DOHH2 (cell line): ENCODE measurements at regions not wholly inside any gene's neighbourhood (a gene's known extent, or its start where the extent isn't known, plus 50 kb on each side); places are given as distances from the start of the nearest gene placed in this dataset.

Source experiments
- H3F3A ChIP-seq: fragments of 200-600 bp; sonication (generic), shearing (Covaris generic); 2 replicates; pipeline ENCODE4 v1.6.0; 2016; ENCODE audit warnings: antibody characterized with exemption, mild to moderate bottlenecking; ENCODE audit not compliant: control insufficient read depth, insufficient read depth
- H3K27ac ChIP-seq: fragments of 200-600 bp; sonication (generic); 2 replicates; pipeline ENCODE4 v1.5.1; 2014; ENCODE audit warnings: low read depth, mild to moderate bottlenecking, low read length, moderate library complexity
- H3K27me3 ChIP-seq: fragments of 200-600 bp; sonication (generic); 2 replicates; pipeline ENCODE4 v1.6.1; 2014; ENCODE audit warnings: mild to moderate bottlenecking, low read length, mixed read lengths; ENCODE audit not compliant: control insufficient read depth
- H3K36me3 ChIP-seq: fragments of 200-600 bp; sonication (generic); 2 replicates; pipeline ENCODE4 v1.6.1; 2014; ENCODE audit warnings: mild to moderate bottlenecking, low read length, moderate library complexity, mixed read lengths; ENCODE audit not compliant: control insufficient read depth
- H3K4me1 ChIP-seq: fragments of 200-600 bp; sonication (generic); 2 replicates; pipeline ENCODE4 v1.6.1; 2014; ENCODE audit warnings: mild to moderate bottlenecking, low read length, mixed read lengths; ENCODE audit not compliant: control insufficient read depth
- H3K4me2 ChIP-seq: fragments of 200-600 bp; sonication (generic); 2 replicates; pipeline ENCODE4 v1.6.0; 2014; ENCODE audit warnings: mild to moderate bottlenecking, low read length, moderate library complexity
- H3K4me3 ChIP-seq: fragments of 200-600 bp; sonication (generic); 2 replicates; pipeline ENCODE4 v1.5.1; 2014; ENCODE audit warnings: mild to moderate bottlenecking, low read length, mixed read lengths
- H3K79me2 ChIP-seq: fragments of 200-600 bp; sonication (generic); 2 replicates; pipeline ENCODE4 v1.6.1; 2014; ENCODE audit warnings: mild to moderate bottlenecking, low read length, mixed read lengths; ENCODE audit not compliant: control insufficient read depth
- H3K9me2 ChIP-seq: fragments of 200-600 bp; sonication (generic); replicated peaks from 2 replicates; pipeline ENCODE4 v1.6.1; 2014; ENCODE audit warnings: mild to moderate bottlenecking, low read length, mixed read lengths; ENCODE audit not compliant: control insufficient read depth
- H3K9me3 ChIP-seq: fragments of 200-600 bp; sonication (generic); 2 replicates; pipeline ENCODE4 v1.6.1; 2014; ENCODE audit warnings: antibody characterized with exemption, low read length, mixed read lengths; ENCODE audit not compliant: control insufficient read depth, insufficient read depth
- H4K20me1 ChIP-seq: fragments of 200-600 bp; sonication (generic); 2 replicates; pipeline ENCODE4 v1.6.0; 2014; ENCODE audit warnings: low read depth, mild to moderate bottlenecking, antibody characterized with exemption, low read length, moderate library complexity; ENCODE audit not compliant: control insufficient read depth, insufficient read depth
- CTCF ChIP-seq: fragments of 200-600 bp; sonication (generic); IDR thresholded peaks from one replicate; pipeline ENCODE4 v1.5.1; 2014; ENCODE audit warnings: antibody characterized with exemption, mild to moderate bottlenecking, low read depth, low read length; ENCODE audit not compliant: poor library complexity, severe bottlenecking
- EZH2phosphoT487 ChIP-seq: fragments of 200-600 bp; sonication (generic); IDR thresholded peaks from 2 replicates; pipeline ENCODE4 v1.6.1; 2017; ENCODE audit warnings: borderline replicate concordance, mild to moderate bottlenecking, antibody characterized with exemption, low read length, moderate library complexity, mixed read lengths

GRCh38 chr11:122271745-122272144 is 155.7 kb upstream of the BLID start:
- Histone ChIP-seq H4K20me1 (no peaks in the 10 kb centered on the region), H3K27ac (no peak overlapping the region), H3K79me2 (no peaks in the 10 kb centered on the region), H3F3A (no peaks in the 10 kb centered on the region), H3K4me1 (no peaks in the 10 kb centered on the region), H3K27me3 (no peaks in the 10 kb centered on the region), H3K9me2 (no peaks in the 10 kb centered on the region), H3K4me3 (no peak overlapping the region), H3K4me2 (no peak overlapping the region), H3K36me3 (no peaks in the 10 kb centered on the region), H3K9me3 (no peaks in the 10 kb centered on the region)
- TF ChIP-seq CTCF (no peak), EZH2phosphoT487 (no peak)

- no peaks in the 10 kb centered on the region for H3K9me2 ChIP-seq
- no peak overlapping the region for H3K4me3 ChIP-seq
- TF ChIP-seq EZH2phosphoT487 (no peak), CTCF (no peak)
- no peaks in the 10 kb centered on the region for H3K4me1 ChIP-seq
- H3F3A ChIP-seq: no peaks in the 10 kb centered on the region
- no peaks in the 10 kb centered on the region for H3K9me3 ChIP-seq
- H3K36me3 ChIP-seq: no peaks in the 10 kb centered on the region
- no peaks in the 10 kb centered on the region for H4K20me1 ChIP-seq
- no peak overlapping the region for H3K27ac ChIP-seq
- H3K79me2 ChIP-seq: no peaks in the 10 kb centered on the region
- H3K27me3 ChIP-seq: no peaks in the 10 kb centered on the region
- H3K4me2 ChIP-seq: no peak overlapping the region
Measured at GRCh38 chr11:122271137-122271536, 155.1 kb upstream of the BLID start.

GRCh38 chr11:122270535-122270934 is 154.5 kb upstream of the BLID start:
- Histone ChIP-seq H3K4me1 (no peaks in the 10 kb centered on the region), H3K79me2 (no peaks in the 10 kb centered on the region), H3K27me3 (no peaks in the 10 kb centered on the region), H3K36me3 (no peaks in the 10 kb centered on the region), H4K20me1 (no peaks in the 10 kb centered on the region), H3F3A (no peaks in the 10 kb centered on the region), H3K9me3 (no peaks in the 10 kb centered on the region), H3K4me3 (no peak overlapping the region), H3K9me2 (no peaks in the 10 kb centered on the region), H3K27ac (no peak overlapping the region), H3K4me2 (no peak overlapping the region)
- no peak for TF ChIP-seq CTCF
- TF ChIP-seq EZH2phosphoT487: no peak

- H3K27me3 ChIP-seq: no peaks in the 10 kb centered on the region
- no peaks in the 10 kb centered on the region for H3F3A ChIP-seq
- no peak overlapping the region for H3K4me2 ChIP-seq
- H3K9me2 ChIP-seq: no peaks in the 10 kb centered on the region
- H3K4me3 ChIP-seq: no peak overlapping the region
- H4K20me1 ChIP-seq: no peaks in the 10 kb centered on the region
- TF ChIP-seq CTCF: no peak
- TF ChIP-seq EZH2phosphoT487: no peak
- H3K79me2 ChIP-seq: no peaks in the 10 kb centered on the region
- H3K4me1 ChIP-seq: no peaks in the 10 kb centered on the region
- H3K27ac ChIP-seq: no peak overlapping the region
- H3K36me3 ChIP-seq: no peaks in the 10 kb centered on the region
- H3K9me3 ChIP-seq: no peaks in the 10 kb centered on the region
Measured at GRCh38 chr11:122269824-122270223, 153.8 kb upstream of the BLID start.
